ENCODE measurements at regions not wholly inside any gene's neighbourhood (a gene's known extent, or its start where the extent isn't known, plus 50 kb on each side); places are given as distances from the start of the nearest gene placed in this dataset.
"Not testable (repeated sequence)": the region's sequence is repeated elsewhere in the genome, so short reads cannot be mapped to it uniquely, and the experiment has no call there.

GRCh38 chr3:178363048-178363447, 173.2 kb upstream of the KCNMB2 start:
- TF ChIP-seq, protein P1, sequence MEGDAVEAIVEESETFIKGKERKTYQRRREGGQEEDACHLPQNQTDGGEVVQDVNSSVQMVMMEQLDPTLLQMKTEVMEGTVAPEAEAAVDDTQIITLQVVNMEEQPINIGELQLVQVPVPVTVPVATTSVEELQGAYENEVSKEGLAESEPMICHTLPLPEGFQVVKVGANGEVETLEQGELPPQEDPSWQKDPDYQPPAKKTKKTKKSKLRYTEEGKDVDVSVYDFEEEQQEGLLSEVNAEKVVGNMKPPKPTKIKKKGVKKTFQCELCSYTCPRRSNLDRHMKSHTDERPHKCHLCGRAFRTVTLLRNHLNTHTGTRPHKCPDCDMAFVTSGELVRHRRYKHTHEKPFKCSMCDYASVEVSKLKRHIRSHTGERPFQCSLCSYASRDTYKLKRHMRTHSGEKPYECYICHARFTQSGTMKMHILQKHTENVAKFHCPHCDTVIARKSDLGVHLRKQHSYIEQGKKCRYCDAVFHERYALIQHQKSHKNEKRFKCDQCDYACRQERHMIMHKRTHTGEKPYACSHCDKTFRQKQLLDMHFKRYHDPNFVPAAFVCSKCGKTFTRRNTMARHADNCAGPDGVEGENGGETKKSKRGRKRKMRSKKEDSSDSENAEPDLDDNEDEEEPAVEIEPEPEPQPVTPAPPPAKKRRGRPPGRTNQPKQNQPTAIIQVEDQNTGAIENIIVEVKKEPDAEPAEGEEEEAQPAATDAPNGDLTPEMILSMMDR (IDR thresholded peaks at IDR 0.05; ENCODE audit: control extremely low read depth in 1 of 3, insufficient read depth in 1 of 3, low read depth in 1 of 3, low read length in 3 of 3): not testable (repeated sequence)
- TF ChIP-seq TEAD4 (IDR thresholded peaks at IDR 0.05; ENCODE audit: low read depth, low read length); EP300 (IDR thresholded peaks at IDR 0.05; ENCODE audit: borderline replicate concordance in 1 of 2, low read depth in 2 of 2, low read length in 2 of 2); POLR2A (IDR thresholded peaks at IDR 0.05; ENCODE audit: control extremely low read depth in 1 of 2, low read depth in 2 of 2, low read length in 2 of 2); YY1 (IDR thresholded peaks at IDR 0.05; ENCODE audit: low read depth, low read length); JUN (IDR thresholded peaks at IDR 0.05; ENCODE audit: low read depth, low read length); SP1 (IDR thresholded peaks at IDR 0.05; ENCODE audit: low read depth, low read length); TAF1 (IDR thresholded peaks at IDR 0.05; ENCODE audit: low read depth, low read length); ZNF274 (IDR thresholded peaks at IDR 0.05; ENCODE audit: borderline replicate concordance, extremely low read depth, low read length); USF2 (IDR thresholded peaks at IDR 0.05; ENCODE audit: low read length); POLR2AphosphoS5 (IDR thresholded peaks at IDR 0.05; ENCODE audit: low read depth, low read length); SIN3A (conservative IDR thresholded peaks at IDR 0.05 in 1 of 2, IDR thresholded peaks at IDR 0.05 in 1 of 2; ENCODE audit: low read depth in 1 of 2, low read length in 2 of 2): not testable (repeated sequence)
- TF ChIP-seq, protein P2, sequence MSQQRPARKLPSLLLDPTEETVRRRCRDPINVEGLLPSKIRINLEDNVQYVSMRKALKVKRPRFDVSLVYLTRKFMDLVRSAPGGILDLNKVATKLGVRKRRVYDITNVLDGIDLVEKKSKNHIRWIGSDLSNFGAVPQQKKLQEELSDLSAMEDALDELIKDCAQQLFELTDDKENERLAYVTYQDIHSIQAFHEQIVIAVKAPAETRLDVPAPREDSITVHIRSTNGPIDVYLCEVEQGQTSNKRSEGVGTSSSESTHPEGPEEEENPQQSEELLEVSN (IDR thresholded peaks at IDR 0.05): not testable (repeated sequence)
